H1 (cell line): ENCODE measurements at regions not wholly inside any gene's neighbourhood (a gene's known extent, or its start where the extent isn't known, plus 50 kb on each side); places are given as distances from the start of the nearest gene placed in this dataset.

Experiments used
- BACH1 ChIP-seq: IDR thresholded peaks from 2 replicates; pipeline ENCODE4 v1.6.1; 2012; ENCODE audit warnings: low read length, improper control_type of control experiment
- CEBPB ChIP-seq: IDR thresholded peaks from 2 replicates; pipeline ENCODE4 v1.6.1; 2012; ENCODE audit warnings: low read depth, low read length
- CHD2 ChIP-seq: IDR thresholded peaks from 2 replicates; pipeline ENCODE4 v1.6.1; 2012; ENCODE audit warnings: low read length, improper control_type of control experiment
- EP300 ChIP-seq, 2 experiments: IDR thresholded peaks; 1 replicate in 1 of 2; 2 replicates in 1 of 2; pipeline ENCODE4 v1.6.1; 2011 to 2012; ENCODE audit warnings: low read depth in 2 of 2, low read length in 2 of 2, mild to moderate bottlenecking in 2 of 2, borderline replicate concordance in 1 of 2, inconsistent platforms in 1 of 2, moderate library complexity in 1 of 2
- EZH2 ChIP-seq: fragments of 200-600 bp; sonication (generic); IDR thresholded peaks from 2 replicates; pipeline ENCODE4 v1.7.1; 2012; ENCODE audit warnings: low read depth, mild to moderate bottlenecking, moderate library complexity, low read length, inconsistent platforms; ENCODE audit not compliant: severe bottlenecking
- GTF2F1 ChIP-seq: IDR thresholded peaks from 2 replicates; pipeline ENCODE4 v1.6.1; 2012; ENCODE audit warnings: low read depth, low read length, improper control_type of control experiment, borderline replicate concordance
- HDAC2 ChIP-seq, 2 experiments: fragments of 300-600 bp in 1 of 2; sonication (generic) in 1 of 2; IDR thresholded peaks; 2 replicates each; pipeline ENCODE4 v1.6.1; 2011 to 2012; ENCODE audit warnings: low read depth in 2 of 2, low read length in 2 of 2, mild to moderate bottlenecking in 2 of 2, moderate library complexity in 2 of 2, borderline replicate concordance in 1 of 2, inconsistent platforms in 1 of 2
- JUND ChIP-seq: IDR thresholded peaks from 2 replicates; pipeline ENCODE4 v1.6.1; 2011; ENCODE audit warnings: mild to moderate bottlenecking, improper control_type of control experiment, low read length
- POLR2A ChIP-seq, 2 experiments: IDR thresholded peaks; 1 replicate in 1 of 2; 2 replicates in 1 of 2; pipeline ENCODE4 v1.6.1; 2011; ENCODE audit warnings: low read depth in 2 of 2, low read length in 2 of 2, mild to moderate bottlenecking in 2 of 2; ENCODE audit errors: control extremely low read depth in 1 of 2
- POLR2AphosphoS5 ChIP-seq: IDR thresholded peaks from 2 replicates; pipeline ENCODE4 v1.6.1; 2011; ENCODE audit warnings: low read depth, low read length
- RNF2 ChIP-seq: fragments of 200-900, 300-1000 bp; sonication (generic); IDR thresholded peaks from 2 replicates; pipeline ENCODE4 v1.7.1; 2016; ENCODE audit warnings: borderline replicate concordance, low read depth, mild to moderate bottlenecking, antibody characterized with exemption, low read length; ENCODE audit not compliant: poor library complexity, severe bottlenecking; ENCODE audit errors: missing control alignments
- SP4 ChIP-seq: IDR thresholded peaks from 2 replicates; pipeline ENCODE4 v1.6.1; 2012; ENCODE audit warnings: low read length, inconsistent platforms
- YY1 ChIP-seq: IDR thresholded peaks from 2 replicates; pipeline ENCODE4 v1.6.1; 2011; ENCODE audit warnings: low read depth, mild to moderate bottlenecking, low read length
- TF ChIP-seq, protein P1 (sequence below), 3 experiments: IDR thresholded peaks; 1 replicate in 2 of 3; 2 replicates in 1 of 3; pipeline versions ENCODE4 v1.5.1 to v1.6.1; 2011; ENCODE audit warnings: low read length in 3 of 3, mild to moderate bottlenecking in 3 of 3, inconsistent platforms in 2 of 3, low read depth in 1 of 3, moderate library complexity in 1 of 3; ENCODE audit not compliant: insufficient read depth in 1 of 3; ENCODE audit errors: control extremely low read depth in 1 of 3

DNA sequence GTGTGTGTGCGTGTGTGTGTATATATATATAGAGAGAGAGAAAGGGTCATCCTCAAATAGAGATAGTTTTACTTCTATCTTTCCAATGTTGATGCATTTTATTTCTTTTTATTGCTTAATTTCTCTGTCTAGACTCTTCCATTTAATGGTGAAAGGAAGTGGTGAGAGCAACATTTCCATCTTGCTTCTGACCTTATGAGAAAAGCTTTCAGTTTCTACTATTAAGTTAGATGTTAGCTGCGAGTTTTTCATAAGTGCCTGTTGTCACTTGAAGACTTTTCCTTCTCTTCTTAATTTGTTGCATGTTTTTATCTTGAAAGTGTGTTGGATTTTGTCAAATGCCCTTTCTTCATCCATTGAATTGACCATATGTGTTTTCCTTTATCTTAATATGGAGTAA lies 304.4 kb upstream of the FAR2 start:
- TF ChIP-seq, protein P1, sequence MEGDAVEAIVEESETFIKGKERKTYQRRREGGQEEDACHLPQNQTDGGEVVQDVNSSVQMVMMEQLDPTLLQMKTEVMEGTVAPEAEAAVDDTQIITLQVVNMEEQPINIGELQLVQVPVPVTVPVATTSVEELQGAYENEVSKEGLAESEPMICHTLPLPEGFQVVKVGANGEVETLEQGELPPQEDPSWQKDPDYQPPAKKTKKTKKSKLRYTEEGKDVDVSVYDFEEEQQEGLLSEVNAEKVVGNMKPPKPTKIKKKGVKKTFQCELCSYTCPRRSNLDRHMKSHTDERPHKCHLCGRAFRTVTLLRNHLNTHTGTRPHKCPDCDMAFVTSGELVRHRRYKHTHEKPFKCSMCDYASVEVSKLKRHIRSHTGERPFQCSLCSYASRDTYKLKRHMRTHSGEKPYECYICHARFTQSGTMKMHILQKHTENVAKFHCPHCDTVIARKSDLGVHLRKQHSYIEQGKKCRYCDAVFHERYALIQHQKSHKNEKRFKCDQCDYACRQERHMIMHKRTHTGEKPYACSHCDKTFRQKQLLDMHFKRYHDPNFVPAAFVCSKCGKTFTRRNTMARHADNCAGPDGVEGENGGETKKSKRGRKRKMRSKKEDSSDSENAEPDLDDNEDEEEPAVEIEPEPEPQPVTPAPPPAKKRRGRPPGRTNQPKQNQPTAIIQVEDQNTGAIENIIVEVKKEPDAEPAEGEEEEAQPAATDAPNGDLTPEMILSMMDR (IDR thresholded peaks at IDR 0.05; ENCODE audit: control extremely low read depth in 1 of 3, insufficient read depth in 1 of 3, low read depth in 1 of 3, low read length in 3 of 3) = no peak
- TF ChIP-seq POLR2AphosphoS5 = no peak
- TF ChIP-seq RNF2 = no peak
- no peak for TF ChIP-seq YY1
- TF ChIP-seq HDAC2 (IDR thresholded peaks at IDR 0.05; ENCODE audit: borderline replicate concordance in 1 of 2, low read depth in 2 of 2, low read length in 2 of 2) = no peak
- no peak for TF ChIP-seq SP4
- no peak for TF ChIP-seq JUND
- TF ChIP-seq EZH2 = no peak
- no peak for TF ChIP-seq CHD2
- no peak for TF ChIP-seq BACH1
- no peak for TF ChIP-seq POLR2A (IDR thresholded peaks at IDR 0.05; ENCODE audit: control extremely low read depth in 1 of 2, low read depth in 2 of 2, low read length in 2 of 2)
- no peak for TF ChIP-seq CEBPB
- no peak for TF ChIP-seq GTF2F1
- TF ChIP-seq EP300 (IDR thresholded peaks at IDR 0.05; ENCODE audit: borderline replicate concordance in 1 of 2, low read depth in 2 of 2, low read length in 2 of 2) = no peak
